ENCODE measurements at regions not wholly inside any gene's neighbourhood (a gene's known extent, or its start where the extent isn't known, plus 50 kb on each side); places are given as distances from the start of the nearest gene placed in this dataset.

- no peaks in the 10 kb centered on the region for H3K36me3 ChIP-seq
- no peaks in the 10 kb centered on the region for H3K9me3 ChIP-seq
- DNase-seq (ENCODE audit: low spot score in 2 of 2): no peak
- H3K4me1 ChIP-seq: no peaks in the 10 kb centered on the region
- H3K4me3 ChIP-seq: no peak overlapping the region
- no peak overlapping the region for H3K27ac ChIP-seq
- no peak for TF ChIP-seq POLR2AphosphoS5 (IDR thresholded peaks at IDR 0.05)
- TF ChIP-seq EP300 (IDR thresholded peaks at IDR 0.05): no peak
- no peak for TF ChIP-seq POLR2A (IDR thresholded peaks at IDR 0.05)
- no peak for TF ChIP-seq CTCF (IDR thresholded peaks at IDR 0.05)
- no peaks in the 10 kb centered on the region for H3K27me3 ChIP-seq
Observed at GRCh38 chrX:120739300-120739699, 109.4 kb upstream of the C1GALT1C1 start.

GRCh38 chrX:120736989-120737388 is 107.1 kb upstream of the C1GALT1C1 start:
- no peak for TF ChIP-seq POLR2AphosphoS5 (IDR thresholded peaks at IDR 0.05)
- TF ChIP-seq EP300 (IDR thresholded peaks at IDR 0.05): no peak
- TF ChIP-seq POLR2A (IDR thresholded peaks at IDR 0.05): no peak
- TF ChIP-seq CTCF (IDR thresholded peaks at IDR 0.05): no peak
- Histone ChIP-seq H3K36me3 (no peaks in the 10 kb centered on the region), H3K4me1 (no peaks in the 10 kb centered on the region), H3K27ac (no peak overlapping the region), H3K27me3 (no peaks in the 10 kb centered on the region), H3K4me3 (no peak overlapping the region), H3K9me3 (no peaks in the 10 kb centered on the region)
- 72% methylated on average over 1 of the region's 1 CpG for WGBS
- DNase-seq (ENCODE audit: low spot score in 2 of 2): no peak

- Histone ChIP-seq H3K27ac (no peak overlapping the region), H3K9me3 (no peaks in the 10 kb centered on the region), H3K36me3 (no peaks in the 10 kb centered on the region), H3K27me3 (no peaks in the 10 kb centered on the region), H3K4me3 (no peak overlapping the region), H3K4me1 (no peaks in the 10 kb centered on the region)
- WGBS: 96% methylated on average over 2 of the region's 2 CpGs
- TF ChIP-seq EP300 (IDR thresholded peaks at IDR 0.05) (no peak), POLR2AphosphoS5 (IDR thresholded peaks at IDR 0.05) (no peak), POLR2A (IDR thresholded peaks at IDR 0.05) (no peak), CTCF (IDR thresholded peaks at IDR 0.05) (no peak)
- no peak for DNase-seq (ENCODE audit: low spot score in 2 of 2)
Observed at GRCh38 chrX:120735966-120736365, 106.1 kb upstream of the C1GALT1C1 start.

GRCh38 chrX:120732879-120733278 is 103.0 kb upstream of the C1GALT1C1 start:
- TF ChIP-seq CTCF (IDR thresholded peaks at IDR 0.05) (no peak), POLR2A (IDR thresholded peaks at IDR 0.05) (no peak), EP300 (IDR thresholded peaks at IDR 0.05) (no peak), POLR2AphosphoS5 (IDR thresholded peaks at IDR 0.05) (no peak)
- H3K4me3 ChIP-seq: no peak overlapping the region
- DNase-seq (ENCODE audit: low spot score in 2 of 2): no peak
- 91% methylated on average over 26 of the region's 33 CpGs for WGBS
- H3K27me3 ChIP-seq: no peaks in the 10 kb centered on the region
- H3K4me1 ChIP-seq: no peaks in the 10 kb centered on the region
- H3K27ac ChIP-seq: no peak overlapping the region
- H3K36me3 ChIP-seq: no peaks in the 10 kb centered on the region
- H3K9me3 ChIP-seq: no peaks in the 10 kb centered on the region

GRCh38 chrX:120732461-120732860 is 102.6 kb upstream of the C1GALT1C1 start:
- Histone ChIP-seq H3K9me3 (no peaks in the 10 kb centered on the region), H3K27me3 (no peaks in the 10 kb centered on the region), H3K4me1 (no peaks in the 10 kb centered on the region), H3K36me3 (no peaks in the 10 kb centered on the region), H3K4me3 (no peak overlapping the region), H3K27ac (no peak overlapping the region)
- no peak for DNase-seq (ENCODE audit: low spot score in 2 of 2)
- TF ChIP-seq CTCF (IDR thresholded peaks at IDR 0.05) (no peak), EP300 (IDR thresholded peaks at IDR 0.05) (no peak), POLR2A (IDR thresholded peaks at IDR 0.05) (no peak), POLR2AphosphoS5 (IDR thresholded peaks at IDR 0.05) (no peak)
- 69% methylated on average over 7 of the region's 7 CpGs for WGBS

Data from suprapubic skin (tissue), 4 donors.